ENCODE measurements at regions not wholly inside any gene's neighbourhood (a gene's known extent, or its start where the extent isn't known, plus 50 kb on each side); places are given as distances from the start of the nearest gene placed in this dataset.

DNA sequence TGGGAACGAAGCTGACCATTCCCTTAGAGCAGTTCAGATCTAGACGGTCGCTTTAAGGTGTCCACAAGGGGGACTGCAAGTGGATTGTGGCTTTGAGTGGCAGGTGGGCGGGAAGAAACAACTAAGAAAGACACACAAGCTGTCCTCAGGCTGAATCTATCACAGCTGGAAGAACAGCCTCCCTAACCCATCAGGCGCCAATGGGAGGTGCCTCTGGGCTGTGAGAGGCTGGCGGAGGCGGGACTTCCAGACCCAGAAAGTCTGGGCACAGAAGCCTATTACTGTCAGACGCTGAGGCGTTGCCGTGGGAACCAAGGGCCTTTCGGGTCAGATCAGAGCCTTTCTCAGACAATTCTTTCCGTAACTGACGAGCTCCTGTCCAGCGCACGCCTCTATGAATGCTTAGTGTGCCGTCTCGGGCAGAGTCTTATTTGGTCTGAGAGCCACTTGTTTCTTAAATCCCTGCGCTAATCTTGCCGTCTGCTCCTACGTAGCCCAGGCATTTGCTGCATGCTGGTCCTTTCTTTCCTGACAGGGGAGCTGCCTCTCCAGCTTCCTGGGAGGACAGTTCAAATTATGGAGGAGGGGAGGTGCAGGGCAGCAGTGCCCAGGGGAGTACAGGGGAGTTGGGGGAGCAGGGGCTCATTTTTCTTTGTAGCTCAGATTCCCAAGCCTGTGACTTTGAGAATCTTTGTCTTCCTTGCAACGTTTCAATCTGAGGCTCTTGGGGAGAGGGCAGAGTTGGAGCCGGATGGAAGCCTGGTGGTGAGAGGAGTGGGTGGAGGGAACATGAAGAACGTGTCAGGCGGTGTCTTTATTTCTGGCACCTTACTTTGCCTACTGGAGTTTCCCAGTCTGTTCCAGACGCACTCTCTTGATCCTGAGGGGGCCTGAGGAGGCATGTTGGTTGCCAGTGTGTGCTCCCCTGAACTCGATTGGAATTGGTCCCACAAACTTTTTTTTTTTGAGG, 618.7 kb downstream of the KCNJ18 start:
- TF ChIP-seq, protein P1, sequence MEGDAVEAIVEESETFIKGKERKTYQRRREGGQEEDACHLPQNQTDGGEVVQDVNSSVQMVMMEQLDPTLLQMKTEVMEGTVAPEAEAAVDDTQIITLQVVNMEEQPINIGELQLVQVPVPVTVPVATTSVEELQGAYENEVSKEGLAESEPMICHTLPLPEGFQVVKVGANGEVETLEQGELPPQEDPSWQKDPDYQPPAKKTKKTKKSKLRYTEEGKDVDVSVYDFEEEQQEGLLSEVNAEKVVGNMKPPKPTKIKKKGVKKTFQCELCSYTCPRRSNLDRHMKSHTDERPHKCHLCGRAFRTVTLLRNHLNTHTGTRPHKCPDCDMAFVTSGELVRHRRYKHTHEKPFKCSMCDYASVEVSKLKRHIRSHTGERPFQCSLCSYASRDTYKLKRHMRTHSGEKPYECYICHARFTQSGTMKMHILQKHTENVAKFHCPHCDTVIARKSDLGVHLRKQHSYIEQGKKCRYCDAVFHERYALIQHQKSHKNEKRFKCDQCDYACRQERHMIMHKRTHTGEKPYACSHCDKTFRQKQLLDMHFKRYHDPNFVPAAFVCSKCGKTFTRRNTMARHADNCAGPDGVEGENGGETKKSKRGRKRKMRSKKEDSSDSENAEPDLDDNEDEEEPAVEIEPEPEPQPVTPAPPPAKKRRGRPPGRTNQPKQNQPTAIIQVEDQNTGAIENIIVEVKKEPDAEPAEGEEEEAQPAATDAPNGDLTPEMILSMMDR (IDR thresholded peaks at IDR 0.05): no peak
- no peak for TF ChIP-seq POLR2AphosphoS5 (IDR thresholded peaks at IDR 0.05)
- no peak for TF ChIP-seq POLR2A (IDR thresholded peaks at IDR 0.05)
